ENCODE measurements at regions not wholly inside any gene's neighbourhood (a gene's known extent, or its start where the extent isn't known, plus 50 kb on each side); places are given as distances from the start of the nearest gene placed in this dataset.

GRCh38 chr4:126262665-126263064 lies 947.9 kb downstream of the FAT4 start:
- no peak for DNase-seq

- no peak for DNase-seq
Observed at GRCh38 chr4:126264839-126265238, 950.1 kb downstream of the FAT4 start.

- DNase-seq, result no peak
Observed at GRCh38 chr4:126265888-126266287, 951.1 kb downstream of the FAT4 start.

GRCh38 chr4:126267689-126268088 lies 952.9 kb downstream of the FAT4 start:
- no peak for DNase-seq

GRCh38 chr4:126268106-126268505 lies 953.4 kb downstream of the FAT4 start:
- DNase-seq, result no peak

GRCh38 chr4:126269106-126269505 lies 954.4 kb downstream of the FAT4 start:
- no peak for DNase-seq

GRCh38 chr4:126271292-126271691 lies 956.5 kb downstream of the FAT4 start:
- no peak for DNase-seq

GRCh38 chr4:126273746-126274145 lies 959.0 kb downstream of the FAT4 start:
- DNase-seq, result no peak

GRCh38 chr4:126291886-126292285 lies 977.1 kb downstream of the FAT4 start:
- DNase-seq, result no peak

- no peak for DNase-seq
Observed at GRCh38 chr4:126298271-126298670, 983.5 kb downstream of the FAT4 start.

- no peak for DNase-seq
Observed at GRCh38 chr4:126306152-126306869, 991.6 kb downstream of the FAT4 start.

GRCh38 chr4:126318376-126318775 lies 1003.6 kb downstream of the FAT4 start:
- no peak for DNase-seq

GRCh38 chr4:126328914-126329313 lies 1014.2 kb downstream of the FAT4 start:
- DNase-seq, result no peak

GRCh38 chr4:126338548-126338947 lies 1023.8 kb downstream of the FAT4 start:
- DNase-seq, result no peak

GRCh38 chr4:126341927-126342326 lies 1027.2 kb downstream of the FAT4 start:
- no peak for DNase-seq

GRCh38 chr4:126344472-126344871 lies 1029.7 kb downstream of the FAT4 start:
- no peak for DNase-seq

- DNase-seq, result no peak
Observed at GRCh38 chr4:126346654-126347053, 1031.9 kb downstream of the FAT4 start.

GRCh38 chr4:126354784-126355183 lies 1040.0 kb downstream of the FAT4 start:
- DNase-seq, result no peak

GRCh38 chr4:126358041-126358440 lies 1043.3 kb downstream of the FAT4 start:
- DNase-seq, result no peak

GRCh38 chr4:126361287-126361686 lies 1046.5 kb downstream of the FAT4 start:
- DNase-seq, result no peak

GRCh38 chr4:126364311-126364911 lies 1049.7 kb downstream of the FAT4 start:
- DNase-seq, result no peak

- DNase-seq, result no peak
Observed at GRCh38 chr4:126369076-126369475, 1054.3 kb downstream of the FAT4 start.

- no peak for DNase-seq
Observed at GRCh38 chr4:126372634-126373033, 1057.9 kb downstream of the FAT4 start.

- no peak for DNase-seq
Observed at GRCh38 chr4:126375462-126376054, 1060.8 kb downstream of the FAT4 start.
